LNCaP clone FGC (cell line): ENCODE measurements at regions not wholly inside any gene's neighbourhood (a gene's known extent, or its start where the extent isn't known, plus 50 kb on each side); places are given as distances from the start of the nearest gene placed in this dataset.

ENCODE experiments used
- DNase-seq: peaks from one replicate; pipeline ENCODE4 v3.0.0-alpha.2; 2011; ENCODE audit warnings: low read depth
- H3K4me3 ChIP-seq: 2 replicates; pipeline ENCODE4 v1.5.1; 2011; ENCODE audit warnings: mild to moderate bottlenecking, low read depth, low read length, control low read depth
- TF ChIP-seq, protein P1 (sequence below): IDR thresholded peaks from 2 replicates; pipeline ENCODE4 v1.5.1; 2012; ENCODE audit warnings: mild to moderate bottlenecking; ENCODE audit not compliant: control insufficient read depth, insufficient read depth; ENCODE audit errors: extremely low read depth

DNA sequence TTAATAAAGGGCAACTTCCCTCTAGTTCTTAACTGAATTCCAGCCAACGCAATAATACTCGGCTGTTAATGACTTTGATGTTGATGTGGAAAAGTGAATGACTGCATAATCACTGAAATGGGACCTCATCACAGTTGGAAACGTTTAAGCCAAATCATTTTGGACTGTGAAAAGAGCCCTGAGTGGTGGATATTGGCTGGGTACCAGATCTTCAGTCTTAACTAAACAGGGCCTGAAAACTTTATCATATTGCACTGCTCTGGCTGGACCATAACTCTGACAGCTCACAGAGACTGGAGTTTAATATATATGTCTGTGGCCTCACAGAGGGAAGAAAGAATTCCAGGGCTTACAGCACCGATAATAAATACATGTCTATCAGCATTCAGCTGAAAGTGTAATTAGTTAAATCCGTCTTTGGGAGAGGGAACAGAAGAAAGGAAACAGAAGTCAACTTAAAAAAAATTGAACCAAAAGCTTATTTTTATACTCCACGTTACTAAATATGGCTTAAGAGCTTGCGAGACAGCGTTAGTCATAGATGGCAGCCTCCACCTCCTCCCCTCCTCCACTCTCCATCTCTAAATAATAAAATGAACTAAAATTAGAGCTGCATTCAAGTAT, 222.3 kb upstream of the CDIN1 start:
- H3K4me3 ChIP-seq, result no peak overlapping the region
- TF ChIP-seq, protein P1, sequence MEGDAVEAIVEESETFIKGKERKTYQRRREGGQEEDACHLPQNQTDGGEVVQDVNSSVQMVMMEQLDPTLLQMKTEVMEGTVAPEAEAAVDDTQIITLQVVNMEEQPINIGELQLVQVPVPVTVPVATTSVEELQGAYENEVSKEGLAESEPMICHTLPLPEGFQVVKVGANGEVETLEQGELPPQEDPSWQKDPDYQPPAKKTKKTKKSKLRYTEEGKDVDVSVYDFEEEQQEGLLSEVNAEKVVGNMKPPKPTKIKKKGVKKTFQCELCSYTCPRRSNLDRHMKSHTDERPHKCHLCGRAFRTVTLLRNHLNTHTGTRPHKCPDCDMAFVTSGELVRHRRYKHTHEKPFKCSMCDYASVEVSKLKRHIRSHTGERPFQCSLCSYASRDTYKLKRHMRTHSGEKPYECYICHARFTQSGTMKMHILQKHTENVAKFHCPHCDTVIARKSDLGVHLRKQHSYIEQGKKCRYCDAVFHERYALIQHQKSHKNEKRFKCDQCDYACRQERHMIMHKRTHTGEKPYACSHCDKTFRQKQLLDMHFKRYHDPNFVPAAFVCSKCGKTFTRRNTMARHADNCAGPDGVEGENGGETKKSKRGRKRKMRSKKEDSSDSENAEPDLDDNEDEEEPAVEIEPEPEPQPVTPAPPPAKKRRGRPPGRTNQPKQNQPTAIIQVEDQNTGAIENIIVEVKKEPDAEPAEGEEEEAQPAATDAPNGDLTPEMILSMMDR, result no peak

GRCh38 chr15:36358094-36358493, 221.3 kb upstream of the CDIN1 start:
- DNase-seq, result no peak
- no peak overlapping the region for H3K4me3 ChIP-seq

More for the DNA sequence above, 222.3 kb upstream of the CDIN1 start:
- DNase-seq, result no peak

GRCh38 chr15:36358523-36358922, 220.9 kb upstream of the CDIN1 start:
- DNase-seq, result no peak
- TF ChIP-seq, protein P1, result no peak
- no peak overlapping the region for H3K4me3 ChIP-seq

More at GRCh38 chr15:36358094-36358493, 221.3 kb upstream of the CDIN1 start:
- TF ChIP-seq, protein P1, result no peak

DNA sequence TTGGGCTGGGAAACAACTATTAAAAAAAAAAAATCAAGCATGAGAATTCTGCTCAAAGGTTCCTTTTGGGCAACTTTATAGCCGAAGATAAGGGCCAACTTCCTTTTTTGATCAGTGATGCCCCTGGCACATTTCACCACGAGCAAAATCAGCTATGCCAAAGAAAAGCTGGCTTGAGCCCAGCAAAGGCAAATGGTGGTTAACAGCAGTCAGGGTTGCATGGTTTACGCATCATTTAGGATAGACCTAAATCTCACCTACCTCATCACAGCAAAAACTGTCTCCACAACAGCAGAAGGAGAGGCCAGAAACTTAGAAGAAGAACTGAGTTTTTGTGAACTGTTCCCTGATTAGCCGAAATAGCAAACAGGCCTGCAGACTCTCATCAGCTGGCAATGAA, 220.1 kb upstream of the CDIN1 start:
- DNase-seq, result no peak
- TF ChIP-seq, protein P1, result no peak
- H3K4me3 ChIP-seq, result no peak overlapping the region

GRCh38 chr15:36361351-36361870, 218.0 kb upstream of the CDIN1 start:
- no peak for DNase-seq
- TF ChIP-seq, protein P1, result no peak
- no peak overlapping the region for H3K4me3 ChIP-seq

GRCh38 chr15:36362509-36362915, 216.9 kb upstream of the CDIN1 start:
- H3K4me3 ChIP-seq, result no peak overlapping the region
- DNase-seq, result no peak
- TF ChIP-seq, protein P1, result no peak

GRCh38 chr15:36363335-36363734, 216.1 kb upstream of the CDIN1 start:
- DNase-seq, result no peak
- TF ChIP-seq, protein P1, result no peak
- no peak overlapping the region for H3K4me3 ChIP-seq
